IPS-NIHi11 (cell line): ENCODE measurements at regions not wholly inside any gene's neighbourhood (a gene's known extent, or its start where the extent isn't known, plus 50 kb on each side); places are given as distances from the start of the nearest gene placed in this dataset.

Experiments used
- DNase-seq: peaks from one replicate; pipeline ENCODE4 v3.0.0; 2012; ENCODE audit warnings: mixed read lengths, low spot score

DNA sequence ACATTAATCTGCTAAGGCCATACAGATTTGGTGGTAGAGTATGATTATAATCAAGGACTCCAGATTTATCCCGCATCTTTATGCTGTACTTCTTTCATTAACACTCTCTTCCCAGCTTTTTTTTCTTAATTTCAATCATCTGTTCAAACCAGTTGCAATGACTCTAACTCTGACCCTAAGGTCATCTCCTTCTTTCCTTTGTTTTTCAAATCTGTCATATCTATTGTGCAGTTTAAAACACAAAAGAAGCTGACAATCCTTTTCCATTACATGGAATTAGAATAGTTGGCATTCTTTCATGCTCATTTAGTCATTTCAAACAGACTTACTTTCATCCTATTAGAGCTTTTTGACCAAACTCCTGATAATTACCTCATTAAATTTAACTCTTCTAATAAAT, 53.6 kb upstream of the GRM5 start:
- no peak for DNase-seq

DNA sequence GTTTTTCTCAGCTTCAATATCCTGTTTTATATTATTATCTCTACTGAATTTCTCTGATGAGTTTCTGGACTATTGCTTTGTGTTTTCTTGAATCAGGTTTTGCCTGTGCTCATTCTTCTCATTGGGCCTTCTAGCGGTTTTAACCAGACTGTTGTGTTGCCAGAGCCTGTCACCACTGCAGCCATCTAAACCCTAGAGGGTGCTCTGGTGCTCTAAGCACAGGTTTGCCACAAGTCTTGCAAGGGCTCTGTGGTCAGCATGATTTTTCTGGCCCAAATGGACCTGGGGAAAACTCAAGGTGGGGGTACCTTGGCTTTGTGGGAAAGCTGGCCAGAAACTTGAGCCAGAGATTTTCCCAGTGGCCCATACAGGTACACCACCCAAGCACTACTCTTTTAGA, 52.4 kb upstream of the TYR start:
- peak; percentile 2 for DNase-seq
